HepG2 (cell line): ENCODE measurements at regions not wholly inside any gene's neighbourhood (a gene's known extent, or its start where the extent isn't known, plus 50 kb on each side); places are given as distances from the start of the nearest gene placed in this dataset.

Source experiments
- ATAC-seq: fragments of 200-7000 bp; cut with Tn5 transposase; 3 replicates; pipeline ENCODE4 v1.9.1; 2020; ENCODE audit warnings: mild to moderate bottlenecking, moderate library complexity
- BruUV-seq: library from RNA; stranded (reverse); fragments of 400-500 nt; replicated peaks from 2 replicates; lab custom pipeline; 2021; lab: Mats Ljungman, UMichigan
- CTCF ChIA-PET: fragments of 300-600 bp; formaldehyde crosslinking; extraction: SDS; loops from one replicate; lab custom pipeline; 2021; ENCODE audit warnings: low total read pairs, inconsistent platforms, low intra/inter-chr PET ratio; lab: Yijun Ruan, JAX
- POLR2A ChIA-PET: fragments of 350-600 bp; sonication (Branson Sonifier 250); formaldehyde crosslinking; loops from one replicate; lab custom pipeline; 2020; ENCODE audit warnings: antibody characterized with exemption, inconsistent platforms; lab: Yijun Ruan, JAX
- DNase-seq: peaks from one replicate; pipeline ENCODE4 v3.0.0-alpha.2; 2015; ENCODE audit warnings: low spot score
- FAIRE-seq: peaks from 3 replicates; lab custom pipeline; 2011; peaks lifted over from hg19 to GRCh38; lab: Jason Lieb, UNC
- H2AFZ ChIP-seq: one replicate; pipeline ENCODE4 v1.6.1; 2011; ENCODE audit warnings: low read length, inconsistent platforms
- H3K27ac ChIP-seq: fragments of 300-600 bp; 3 replicates; pipeline ENCODE4 v1.8.0; 2011; ENCODE audit warnings: mixed run types, mild to moderate bottlenecking, mixed read lengths, low read length, inconsistent platforms; ENCODE audit not compliant: insufficient read depth; ENCODE audit errors: extremely low read length
- H3K27me3 ChIP-seq, 2 experiments: fragments of 200-600 bp in 1 of 2; 2 replicates in 1 of 2; 3 replicates in 1 of 2; pipeline versions ENCODE4 v1.6.0 to v1.8.0; 2011; ENCODE audit warnings: low read length in 2 of 2, mild to moderate bottlenecking in 2 of 2, moderate library complexity in 2 of 2, inconsistent platforms in 1 of 2; ENCODE audit not compliant: insufficient read depth in 2 of 2, control insufficient read depth in 1 of 2
- H3K36me3 ChIP-seq, 2 experiments: fragments of 200-600 bp in 1 of 2; replicated peaks in 1 of 2; 2 replicates in 1 of 2; 3 replicates in 1 of 2; pipeline versions ENCODE4 v1.5.1 to v1.8.0; 2011; ENCODE audit warnings: low read length in 2 of 2, inconsistent platforms in 1 of 2; ENCODE audit not compliant: insufficient read depth in 2 of 2, control insufficient read depth in 1 of 2
- H3K4me1 ChIP-seq: 2 replicates; pipeline ENCODE4 v1.5.1; 2012; ENCODE audit warnings: low read length, inconsistent platforms; ENCODE audit not compliant: insufficient read depth
- H3K4me2 ChIP-seq: 2 replicates; pipeline ENCODE4 v1.6.0; 2011; ENCODE audit warnings: low read depth, low read length, inconsistent platforms
- H3K4me3 ChIP-seq, 3 experiments: fragments of 200-600 bp in 1 of 3; sonication (generic), shearing (Covaris generic) in 1 of 3; replicated peaks in 1 of 3; 2 replicates each; pipeline ENCODE4 v1.5.1; 2011 to 2016; ENCODE audit warnings: low read length in 3 of 3, inconsistent platforms in 2 of 3, low read depth in 2 of 3, mild to moderate bottlenecking in 2 of 3, control low read depth in 1 of 3, mixed read lengths in 1 of 3; ENCODE audit not compliant: insufficient read depth in 1 of 3
- H3K79me2 ChIP-seq: one replicate; pipeline ENCODE4 v1.6.1; 2011; ENCODE audit warnings: low read length, inconsistent platforms; ENCODE audit not compliant: insufficient read depth
- H3K9ac ChIP-seq: 2 replicates; pipeline ENCODE4 v1.6.0; 2011; ENCODE audit warnings: mild to moderate bottlenecking, low read depth, low read length, inconsistent platforms; ENCODE audit not compliant: insufficient read depth
- H3K9me3 ChIP-seq: 2 replicates; pipeline ENCODE4 v1.5.1; 2012; ENCODE audit warnings: mild to moderate bottlenecking, low read length
- H4K20me1 ChIP-seq: 2 replicates; pipeline ENCODE4 v1.6.0; 2011; ENCODE audit warnings: inconsistent platforms, mild to moderate bottlenecking, low read length, moderate library complexity; ENCODE audit not compliant: insufficient read depth
- FOXA1 ChIP-seq, 2 experiments: fragments of 450-650 bp in 1 of 2; sonication (generic) in 1 of 2; formaldehyde crosslinking in 1 of 2; IDR thresholded peaks; 2 replicates each; pipeline versions ENCODE4 v1.4.0 to v1.6.1; 2016 to 2020; ENCODE audit warnings: missing genetic modification reagents in 1 of 2
- GABPB1 ChIP-seq: IDR thresholded peaks from 2 replicates; pipeline ENCODE4 v1.6.1; 2016; ENCODE audit warnings: mild to moderate bottlenecking, missing genetic modification reagents, moderate library complexity, missing compliant biosample characterization
- MYNN ChIP-seq: sonication (generic); formaldehyde crosslinking; IDR thresholded peaks from 2 replicates; pipeline ENCODE4 v1.4.0; 2020; ENCODE audit warnings: mild to moderate bottlenecking, low read depth, missing genetic modification reagents
- NCOA2 ChIP-seq: sonication (generic); formaldehyde crosslinking; IDR thresholded peaks from 2 replicates; pipeline ENCODE4 v1.8.0; 2022; ENCODE audit warnings: inconsistent platforms
- SALL1 ChIP-seq: sonication (generic); formaldehyde crosslinking; IDR thresholded peaks from 2 replicates; pipeline ENCODE4 v1.8.0; 2022; ENCODE audit warnings: mild to moderate bottlenecking, missing genetic modification reagents
- ZBTB49 ChIP-seq: sonication (generic); formaldehyde crosslinking; IDR thresholded peaks from 2 replicates; pipeline ENCODE4 v1.4.0; 2020; ENCODE audit warnings: missing genetic modification reagents, borderline replicate concordance
- ZFP36 ChIP-seq: fragments of 150-350 bp; IDR thresholded peaks from 2 replicates; pipeline ENCODE4 v1.6.1; 2018; ENCODE audit warnings: borderline replicate concordance, low read length, low read depth; ENCODE audit not compliant: partially characterized antibody
- ZNF563 ChIP-seq: sonication (generic); formaldehyde crosslinking; IDR thresholded peaks from 2 replicates; pipeline ENCODE4 v1.8.0; 2022; ENCODE audit warnings: mild to moderate bottlenecking, moderate library complexity, missing genetic modification reagents
- ZSCAN30 ChIP-seq: sonication (generic); formaldehyde crosslinking; IDR thresholded peaks from 2 replicates; pipeline ENCODE4 v1.5.0; 2020; ENCODE audit warnings: mild to moderate bottlenecking, missing genetic modification reagents
- WGBS: methylation state at CpG from one replicate; pipeline ENCODE4 v1.1.6; 2017; ENCODE audit warnings: low lambda C conversion rate; 5-methylcytosine and 5-hydroxymethylcytosine counted together
- in situ Hi-C: cut with HindIII; loops from 2 replicates; pipeline ENCODE4 v1.10.0; 2017; ENCODE audit warnings: low pct_unique_long_range_greater_than_20kb; ENCODE audit not compliant: extremely low pct_ligation_motif_present
- intact Hi-C: fragments of 100-400 bp; cut with micrococcal nuclease; formaldehyde crosslinking; loops from one replicate; pipeline ENCODE4 v1.10.0; 2022; ENCODE audit not compliant: unreplicated experiment
- TF ChIP-seq, protein P1 (sequence below): IDR thresholded peaks from 2 replicates; pipeline ENCODE4 v1.6.1; 2016; ENCODE audit warnings: low read depth, missing genetic modification reagents, missing compliant biosample characterization

GRCh38 chr16:77076839-77077238, 114.2 kb upstream of the MON1B start:
- BruUV-seq = no TSS peak
- intact Hi-C loops = no loop called here
- TF ChIP-seq MYNN (CRISPR knock-in tag) (no peak), ZBTB49 (no peak), FOXA1 (IDR thresholded peaks at IDR 0.05) (no peak), FOXA1 (CRISPR knock-in tag; IDR thresholded peaks at IDR 0.05) (no peak), NCOA2 (CRISPR knock-in tag) (no peak), ZFP36 (no peak), SALL1 (CRISPR knock-in tag) (no peak), GABPB1 (no peak), ZNF563 (CRISPR knock-in tag) (no peak), ZSCAN30 (no peak)
- TF ChIP-seq, protein P1, sequence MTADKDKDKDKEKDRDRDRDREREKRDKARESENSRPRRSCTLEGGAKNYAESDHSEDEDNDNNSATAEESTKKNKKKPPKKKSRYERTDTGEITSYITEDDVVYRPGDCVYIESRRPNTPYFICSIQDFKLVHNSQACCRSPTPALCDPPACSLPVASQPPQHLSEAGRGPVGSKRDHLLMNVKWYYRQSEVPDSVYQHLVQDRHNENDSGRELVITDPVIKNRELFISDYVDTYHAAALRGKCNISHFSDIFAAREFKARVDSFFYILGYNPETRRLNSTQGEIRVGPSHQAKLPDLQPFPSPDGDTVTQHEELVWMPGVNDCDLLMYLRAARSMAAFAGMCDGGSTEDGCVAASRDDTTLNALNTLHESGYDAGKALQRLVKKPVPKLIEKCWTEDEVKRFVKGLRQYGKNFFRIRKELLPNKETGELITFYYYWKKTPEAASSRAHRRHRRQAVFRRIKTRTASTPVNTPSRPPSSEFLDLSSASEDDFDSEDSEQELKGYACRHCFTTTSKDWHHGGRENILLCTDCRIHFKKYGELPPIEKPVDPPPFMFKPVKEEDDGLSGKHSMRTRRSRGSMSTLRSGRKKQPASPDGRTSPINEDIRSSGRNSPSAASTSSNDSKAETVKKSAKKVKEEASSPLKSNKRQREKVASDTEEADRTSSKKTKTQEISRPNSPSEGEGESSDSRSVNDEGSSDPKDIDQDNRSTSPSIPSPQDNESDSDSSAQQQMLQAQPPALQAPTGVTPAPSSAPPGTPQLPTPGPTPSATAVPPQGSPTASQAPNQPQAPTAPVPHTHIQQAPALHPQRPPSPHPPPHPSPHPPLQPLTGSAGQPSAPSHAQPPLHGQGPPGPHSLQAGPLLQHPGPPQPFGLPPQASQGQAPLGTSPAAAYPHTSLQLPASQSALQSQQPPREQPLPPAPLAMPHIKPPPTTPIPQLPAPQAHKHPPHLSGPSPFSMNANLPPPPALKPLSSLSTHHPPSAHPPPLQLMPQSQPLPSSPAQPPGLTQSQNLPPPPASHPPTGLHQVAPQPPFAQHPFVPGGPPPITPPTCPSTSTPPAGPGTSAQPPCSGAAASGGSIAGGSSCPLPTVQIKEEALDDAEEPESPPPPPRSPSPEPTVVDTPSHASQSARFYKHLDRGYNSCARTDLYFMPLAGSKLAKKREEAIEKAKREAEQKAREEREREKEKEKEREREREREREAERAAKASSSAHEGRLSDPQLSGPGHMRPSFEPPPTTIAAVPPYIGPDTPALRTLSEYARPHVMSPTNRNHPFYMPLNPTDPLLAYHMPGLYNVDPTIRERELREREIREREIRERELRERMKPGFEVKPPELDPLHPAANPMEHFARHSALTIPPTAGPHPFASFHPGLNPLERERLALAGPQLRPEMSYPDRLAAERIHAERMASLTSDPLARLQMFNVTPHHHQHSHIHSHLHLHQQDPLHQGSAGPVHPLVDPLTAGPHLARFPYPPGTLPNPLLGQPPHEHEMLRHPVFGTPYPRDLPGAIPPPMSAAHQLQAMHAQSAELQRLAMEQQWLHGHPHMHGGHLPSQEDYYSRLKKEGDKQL (CRISPR knock-in tag) = no peak
- TF ChIP-seq, all 625 proteins: peak for 0
- Histone ChIP-seq H3K4me3 (no peak overlapping the region), H3K9ac (no peak overlapping the region), H3K27ac (no peak overlapping the region), H3K4me2 (no peak overlapping the region), H3K4me1 (no peaks in the 10 kb centered on the region), H3K36me3 (no peaks in the 10 kb centered on the region), H3K9me3 (no peaks in the 10 kb centered on the region), H3K79me2 (no peaks in the 10 kb centered on the region), H3K27me3 (no peaks in the 10 kb centered on the region), H2AFZ (no peak overlapping the region), H4K20me1 (no peaks in the 10 kb centered on the region)
- 56% methylated on average over 5 of the region's 5 CpGs for WGBS
- ATAC-seq = no peak
- FAIRE-seq = no peak
- ChIA-PET CTCF (no interaction called here), POLR2A (no interaction called here)
- in situ Hi-C loops = no loop called here
- no peak for DNase-seq
